Effector memory CD8-positive, alpha-beta T cell (primary cell): ENCODE measurements at regions not wholly inside any gene's neighbourhood (a gene's known extent, or its start where the extent isn't known, plus 50 kb on each side); places are given as distances from the start of the nearest gene placed in this dataset.

ENCODE experiments used
- ATAC-seq: fragments of 150-1000 bp; cut with Tn5 transposase; replicated peaks from 2 replicates; pipeline ENCODE4 v1.10.0; 2021; ENCODE audit warnings: mild to moderate bottlenecking, moderate library complexity
- DNase-seq, 3 experiments: peaks; one replicate each; pipeline ENCODE4 v3.0.0; 2021
- H3K27ac Mint-ChIP-seq, 2 donors: one replicate each; pipeline ENCODE4 v1.8.0; 2022; ENCODE audit warnings: mild to moderate bottlenecking in 2 of 2, mixed read lengths in 2 of 2, moderate library complexity in 2 of 2
- H3K27me3 Mint-ChIP-seq, 2 donors: one replicate each; pipeline ENCODE4 v1.8.0; 2022; ENCODE audit warnings: mixed read lengths in 2 of 2
- H3K36me3 Mint-ChIP-seq: one replicate; pipeline ENCODE4 v1.8.0; 2022; ENCODE audit warnings: mild to moderate bottlenecking, moderate library complexity, mixed read lengths; ENCODE audit not compliant: insufficient read depth
- H3K4me1 Mint-ChIP-seq, 2 donors: one replicate each; pipeline ENCODE4 v1.8.0; 2022; ENCODE audit warnings: low read depth in 2 of 2, mixed read lengths in 2 of 2
- H3K4me3 Mint-ChIP-seq, 2 donors: one replicate each; pipeline ENCODE4 v1.8.0; 2022; ENCODE audit warnings: mild to moderate bottlenecking in 2 of 2, mixed read lengths in 2 of 2, moderate library complexity in 2 of 2
- H3K9me3 Mint-ChIP-seq, 2 donors: one replicate each; pipeline ENCODE4 v1.8.0; 2022; ENCODE audit warnings: mixed read lengths in 2 of 2

DNA sequence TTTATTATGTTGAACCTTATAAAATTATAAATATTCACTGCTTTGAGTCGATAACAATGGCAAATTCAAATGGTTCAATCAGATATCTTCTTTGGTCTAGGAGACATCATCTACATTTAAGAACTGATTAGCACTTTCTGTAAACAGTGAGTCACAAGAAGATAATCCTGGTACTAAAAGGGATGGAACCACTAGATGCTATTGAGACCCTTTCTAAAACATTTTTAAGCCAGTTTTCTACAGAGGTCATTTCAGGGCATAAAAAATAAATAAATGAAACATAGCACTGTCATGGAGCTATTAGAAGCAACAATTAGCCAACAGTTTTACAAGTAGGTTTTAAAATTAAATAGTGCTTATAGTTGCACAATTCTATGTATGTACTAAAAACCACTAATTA, 212.2 kb downstream of the DUSP6 start:
- Mint-ChIP-seq H3K27ac (no peak overlapping the region), H3K4me1 (no peaks in the 10 kb centered on the region), H3K9me3 (no peaks in the 10 kb centered on the region), H3K27me3 (no peaks in the 10 kb centered on the region), H3K36me3 (no peaks in the 10 kb centered on the region), H3K4me3 (no peak overlapping the region)
- DNase-seq (no peak), ATAC-seq (no peak)

- H3K36me3 Mint-ChIP-seq: no peaks in the 10 kb centered on the region
- no peak overlapping the region for H3K4me3 Mint-ChIP-seq
- no peaks in the 10 kb centered on the region for H3K4me1 Mint-ChIP-seq
- ATAC-seq: no peak
- no peaks in the 10 kb centered on the region for H3K27me3 Mint-ChIP-seq
- no peak for DNase-seq
- no peak overlapping the region for H3K27ac Mint-ChIP-seq
- H3K9me3 Mint-ChIP-seq: no peaks in the 10 kb centered on the region
Observed at GRCh38 chr12:89139390-89139789, 212.9 kb downstream of the DUSP6 start.

DNA sequence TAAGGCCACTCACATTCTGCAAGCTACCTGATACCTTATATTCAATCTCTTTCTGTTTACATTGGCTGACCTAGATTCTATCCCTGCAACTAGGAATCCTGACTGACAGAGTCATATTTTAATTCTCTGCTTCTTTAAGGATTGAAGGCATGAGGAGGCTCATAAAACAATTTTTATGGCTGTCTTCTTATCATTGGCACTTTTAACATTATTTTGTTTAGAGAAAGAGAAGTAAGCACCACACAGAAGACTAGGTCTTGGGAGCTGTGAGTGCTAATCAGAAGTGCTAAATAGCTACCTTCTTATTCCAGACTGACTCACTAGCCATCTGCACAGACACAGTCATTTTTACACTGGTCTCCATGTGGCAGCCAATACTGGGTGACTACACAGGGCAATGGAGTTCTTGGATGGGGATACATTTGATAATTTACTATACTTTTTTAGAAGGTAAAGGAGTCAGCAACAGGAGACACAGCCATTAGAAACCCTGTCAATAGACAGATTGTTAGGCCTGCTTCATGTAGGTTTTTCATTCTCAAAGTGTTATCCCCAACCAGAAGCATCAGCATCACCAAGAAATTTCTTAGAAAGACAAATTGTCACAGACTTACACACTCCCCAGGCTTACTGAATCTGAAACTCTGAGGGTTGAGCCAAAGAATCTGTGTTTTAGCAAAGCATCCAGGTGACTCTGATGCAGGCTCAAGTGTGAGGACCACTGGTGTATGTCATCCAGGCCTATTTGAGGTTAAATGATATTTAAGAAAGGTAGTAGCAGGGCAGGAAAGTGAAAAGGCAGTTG, 214.1 kb downstream of the DUSP6 start:
- DNase-seq: no peak
- H3K4me3 Mint-ChIP-seq: no peak overlapping the region
- H3K9me3 Mint-ChIP-seq: no peaks in the 10 kb centered on the region
- H3K36me3 Mint-ChIP-seq: no peaks in the 10 kb centered on the region
- peaks cover 0 to 1% of the 10 kb centered on the region in 2 donors for H3K27me3 Mint-ChIP-seq
- no peaks in the 10 kb centered on the region for H3K4me1 Mint-ChIP-seq
- no peak overlapping the region for H3K27ac Mint-ChIP-seq
- no peak for ATAC-seq

DNA sequence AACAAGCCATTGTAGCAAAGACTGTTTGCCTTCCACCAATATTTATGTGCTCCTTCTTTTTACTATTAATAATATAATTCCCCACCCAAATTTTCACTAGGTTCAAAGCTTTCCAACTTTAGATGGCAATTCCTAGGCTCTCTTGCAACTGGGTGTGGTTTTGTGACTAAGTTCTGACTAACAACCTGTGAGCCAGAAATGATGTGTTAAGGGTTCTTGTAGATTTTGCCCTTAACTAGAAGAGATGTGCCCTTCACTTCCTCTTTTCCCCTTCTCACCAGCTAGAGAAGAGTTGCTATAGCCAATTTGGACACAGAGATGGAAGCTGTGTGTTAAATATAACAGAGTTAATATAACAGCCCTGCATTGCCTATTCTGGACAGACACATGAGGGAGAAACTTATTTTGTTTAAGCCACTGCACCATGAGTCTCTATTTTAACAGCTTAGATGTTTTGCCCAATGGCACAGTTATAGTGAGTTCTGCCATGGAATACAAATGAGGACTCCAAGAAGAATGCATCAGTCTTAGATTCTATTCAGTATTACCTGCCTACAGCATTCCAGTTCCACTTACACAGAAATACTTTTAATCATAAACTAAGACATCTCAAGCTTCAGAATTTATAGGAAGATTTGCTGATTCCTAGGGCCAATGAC, 216.2 kb downstream of the DUSP6 start:
- H3K4me3 Mint-ChIP-seq: no peak overlapping the region
- peaks cover 0 to 5% of the 10 kb centered on the region in 2 donors for H3K27me3 Mint-ChIP-seq
- no peaks in the 10 kb centered on the region for H3K9me3 Mint-ChIP-seq
- H3K36me3 Mint-ChIP-seq: no peaks in the 10 kb centered on the region
- ATAC-seq: no peak
- DNase-seq: no peak
- H3K4me1 Mint-ChIP-seq: no peaks in the 10 kb centered on the region
- no peak overlapping the region for H3K27ac Mint-ChIP-seq

DNA sequence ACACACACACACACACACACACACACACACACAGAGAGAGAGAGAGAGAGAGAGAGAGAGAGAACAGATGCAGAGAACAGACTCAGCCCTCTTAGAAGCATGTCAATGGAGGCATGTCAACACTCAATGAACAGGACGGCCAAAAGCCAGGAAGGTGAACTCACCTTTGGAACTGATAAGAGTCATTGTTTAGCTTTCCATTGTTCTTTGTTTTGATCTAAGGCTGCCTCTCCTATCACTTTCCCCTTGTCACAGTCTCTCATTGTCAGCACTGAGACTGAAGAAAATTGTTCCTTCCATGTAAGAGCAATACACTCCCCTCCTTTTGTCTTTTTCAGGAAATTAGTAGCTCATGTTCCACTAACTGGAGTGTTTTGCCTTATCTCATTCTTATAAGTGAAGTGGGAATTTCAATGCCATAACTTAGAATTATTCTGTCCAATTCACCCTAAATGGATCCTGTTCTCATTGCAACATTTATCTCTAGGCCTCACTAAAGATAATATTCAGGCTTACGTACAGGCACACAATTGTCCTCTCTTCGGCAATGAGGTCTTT, 218.0 kb downstream of the DUSP6 start:
- peaks cover 0 to 5% of the 10 kb centered on the region in 2 donors for H3K27me3 Mint-ChIP-seq
- H3K4me3 Mint-ChIP-seq: no peak overlapping the region
- H3K4me1 Mint-ChIP-seq: no peaks in the 10 kb centered on the region
- no peaks in the 10 kb centered on the region for H3K9me3 Mint-ChIP-seq
- H3K27ac Mint-ChIP-seq: no peak overlapping the region
- H3K36me3 Mint-ChIP-seq: no peaks in the 10 kb centered on the region
- DNase-seq: no peak
- no peak for ATAC-seq

- no peak for DNase-seq
- H3K36me3 Mint-ChIP-seq: no peaks in the 10 kb centered on the region
- no peaks in the 10 kb centered on the region for H3K4me1 Mint-ChIP-seq
- no peak for ATAC-seq
- peaks cover 0 to 5% of the 10 kb centered on the region in 2 donors for H3K27me3 Mint-ChIP-seq
- no peak overlapping the region for H3K4me3 Mint-ChIP-seq
- no peak overlapping the region for H3K27ac Mint-ChIP-seq
- H3K9me3 Mint-ChIP-seq: no peaks in the 10 kb centered on the region
Observed at GRCh38 chr12:89129167-89129870, 223.0 kb downstream of the DUSP6 start.

GRCh38 chr12:89126712-89127111, 225.6 kb downstream of the DUSP6 start:
- no peaks in the 10 kb centered on the region for H3K36me3 Mint-ChIP-seq
- H3K27ac Mint-ChIP-seq: no peak overlapping the region
- H3K4me3 Mint-ChIP-seq: no peak overlapping the region
- no peaks in the 10 kb centered on the region for H3K27me3 Mint-ChIP-seq
- no peaks in the 10 kb centered on the region for H3K9me3 Mint-ChIP-seq
- H3K4me1 Mint-ChIP-seq: no peaks in the 10 kb centered on the region
- DNase-seq (no peak), ATAC-seq (no peak)

DNA sequence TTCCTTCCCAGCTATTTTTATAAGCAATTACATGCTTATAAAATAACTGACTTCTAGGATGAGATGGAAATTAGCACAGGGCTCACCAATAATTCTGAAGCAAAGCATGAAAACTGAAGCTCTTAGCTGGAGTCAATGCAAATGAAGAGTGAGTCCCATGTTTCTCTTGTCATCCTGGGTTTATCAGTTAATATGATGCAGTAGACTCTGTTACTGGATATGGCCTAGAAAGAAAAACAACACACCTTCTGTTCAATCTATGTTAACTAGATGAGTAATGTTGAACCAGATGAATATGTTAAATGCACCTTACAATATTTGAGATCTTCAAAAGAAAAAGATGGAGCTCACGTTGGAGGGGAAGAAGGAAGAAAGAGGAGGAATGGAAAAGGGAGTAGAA, 229.4 kb downstream of the DUSP6 start:
- no peak overlapping the region for H3K4me3 Mint-ChIP-seq
- no peak for DNase-seq
- H3K9me3 Mint-ChIP-seq: no peaks in the 10 kb centered on the region
- ATAC-seq: no peak
- no peak overlapping the region for H3K27ac Mint-ChIP-seq
- H3K36me3 Mint-ChIP-seq: no peaks in the 10 kb centered on the region
- peaks cover 6 to 8% of the 10 kb centered on the region in 2 donors for H3K27me3 Mint-ChIP-seq
- H3K4me1 Mint-ChIP-seq: no peaks in the 10 kb centered on the region

GRCh38 chr12:89117448-89118034, 234.8 kb downstream of the DUSP6 start:
- Mint-ChIP-seq H3K27ac (no peak overlapping the region), H3K4me1 (no peaks in the 10 kb centered on the region), H3K4me3 (no peak overlapping the region), H3K9me3 (no peaks in the 10 kb centered on the region), H3K36me3 (no peaks in the 10 kb centered on the region), H3K27me3 (peaks cover 12 to 24% of the 10 kb centered on the region in 2 donors)
- DNase-seq (no peak), ATAC-seq (no peak)

DNA sequence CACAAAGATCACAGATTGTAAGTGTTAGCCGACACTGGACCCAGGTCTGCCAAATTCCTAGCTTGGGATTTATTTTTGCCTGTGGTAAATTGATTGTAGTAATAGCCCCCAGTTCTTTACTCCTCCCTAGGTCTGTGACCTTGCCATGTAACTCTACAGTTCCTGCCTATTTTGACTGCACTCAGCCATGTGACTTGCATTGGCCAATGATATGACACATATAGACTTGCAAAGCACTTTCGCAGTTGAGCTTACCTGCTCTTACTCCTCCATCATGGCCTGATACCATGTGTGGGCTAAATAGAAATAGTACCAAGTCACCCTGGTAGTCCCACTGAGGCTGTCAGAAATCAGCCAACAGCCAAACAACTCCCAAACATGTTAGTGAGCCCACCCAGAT, 240.3 kb downstream of the DUSP6 start:
- H3K4me1 Mint-ChIP-seq: no peaks in the 10 kb centered on the region
- H3K4me3 Mint-ChIP-seq: no peak overlapping the region
- no peak overlapping the region for H3K27ac Mint-ChIP-seq
- peaks cover 1 to 7% of the 10 kb centered on the region in 2 donors for H3K27me3 Mint-ChIP-seq
- no peak for DNase-seq
- no peaks in the 10 kb centered on the region for H3K9me3 Mint-ChIP-seq
- no peaks in the 10 kb centered on the region for H3K36me3 Mint-ChIP-seq
- ATAC-seq: no peak

GRCh38 chr12:89108265-89108664, 244.0 kb downstream of the DUSP6 start:
- Mint-ChIP-seq H3K36me3 (no peaks in the 10 kb centered on the region), H3K4me1 (no peaks in the 10 kb centered on the region), H3K27ac (no peak overlapping the region), H3K9me3 (no peaks in the 10 kb centered on the region), H3K27me3 (peaks cover 0 to 2% of the 10 kb centered on the region in 2 donors), H3K4me3 (no peak overlapping the region)
- no peak for DNase-seq
- no peak for ATAC-seq

- DNase-seq (no peak), ATAC-seq (no peak)
- no peak overlapping the region for H3K4me3 Mint-ChIP-seq
- no peaks in the 10 kb centered on the region for H3K9me3 Mint-ChIP-seq
- H3K27ac Mint-ChIP-seq: no peak overlapping the region
- no peaks in the 10 kb centered on the region for H3K27me3 Mint-ChIP-seq
- no peaks in the 10 kb centered on the region for H3K36me3 Mint-ChIP-seq
- H3K4me1 Mint-ChIP-seq: no peaks in the 10 kb centered on the region
Observed at GRCh38 chr12:89106950-89107349, 245.4 kb downstream of the DUSP6 start.

- peaks cover 0 to 6% of the 10 kb centered on the region in 2 donors for H3K27me3 Mint-ChIP-seq
- no peak overlapping the region for H3K4me3 Mint-ChIP-seq
- H3K36me3 Mint-ChIP-seq: no peaks in the 10 kb centered on the region
- no peaks in the 10 kb centered on the region for H3K9me3 Mint-ChIP-seq
- H3K27ac Mint-ChIP-seq: no peak overlapping the region
- DNase-seq: no peak
- no peak for ATAC-seq
- H3K4me1 Mint-ChIP-seq: no peaks in the 10 kb centered on the region
Observed at GRCh38 chr12:89105243-89105642, 247.1 kb downstream of the DUSP6 start.
